PC-9 (cell line): ENCODE measurements at regions not wholly inside any gene's neighbourhood (a gene's known extent, or its start where the extent isn't known, plus 50 kb on each side); places are given as distances from the start of the nearest gene placed in this dataset.

ENCODE experiments used
- EZH2 ChIP-seq: fragments of 200-600 bp; sonication (generic); IDR thresholded peaks from 2 replicates; pipeline ENCODE4 v1.8.0; 2017; ENCODE audit warnings: antibody characterized with exemption, low read depth
- TF ChIP-seq, protein P1 (sequence below): fragments of 200-600 bp; sonication (generic); conservative IDR thresholded peaks from 2 replicates; pipeline ENCODE4 v1.6.1; 2017; ENCODE audit warnings: mixed run types, antibody characterized with exemption, mild to moderate bottlenecking, moderate library complexity

DNA sequence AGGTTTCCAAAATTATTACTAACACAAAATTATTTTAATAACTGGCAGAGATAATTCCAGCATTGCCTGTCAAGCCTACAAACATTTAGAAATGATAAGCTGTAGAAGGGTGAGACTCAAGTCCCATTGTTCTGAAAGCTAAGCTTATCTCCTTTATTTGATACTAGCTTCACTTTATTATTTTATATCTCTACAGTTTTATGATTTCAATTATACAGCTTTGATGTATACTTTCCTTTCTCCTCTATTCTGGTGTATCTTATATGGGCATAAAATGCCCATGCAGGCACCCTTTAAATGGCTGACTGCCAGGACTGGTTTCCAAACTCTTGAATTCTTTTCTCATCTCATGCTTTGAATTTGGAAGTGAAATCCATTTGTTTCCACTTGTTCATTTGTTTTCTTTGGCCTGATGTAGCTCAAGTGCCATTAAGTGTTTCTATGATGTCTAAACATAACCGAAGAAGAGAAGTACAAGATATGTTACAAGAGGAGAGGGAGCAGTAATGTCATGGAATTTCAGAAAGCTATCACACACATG, 372.1 kb upstream of the ARHGEF26 start:
- TF ChIP-seq, protein P1, sequence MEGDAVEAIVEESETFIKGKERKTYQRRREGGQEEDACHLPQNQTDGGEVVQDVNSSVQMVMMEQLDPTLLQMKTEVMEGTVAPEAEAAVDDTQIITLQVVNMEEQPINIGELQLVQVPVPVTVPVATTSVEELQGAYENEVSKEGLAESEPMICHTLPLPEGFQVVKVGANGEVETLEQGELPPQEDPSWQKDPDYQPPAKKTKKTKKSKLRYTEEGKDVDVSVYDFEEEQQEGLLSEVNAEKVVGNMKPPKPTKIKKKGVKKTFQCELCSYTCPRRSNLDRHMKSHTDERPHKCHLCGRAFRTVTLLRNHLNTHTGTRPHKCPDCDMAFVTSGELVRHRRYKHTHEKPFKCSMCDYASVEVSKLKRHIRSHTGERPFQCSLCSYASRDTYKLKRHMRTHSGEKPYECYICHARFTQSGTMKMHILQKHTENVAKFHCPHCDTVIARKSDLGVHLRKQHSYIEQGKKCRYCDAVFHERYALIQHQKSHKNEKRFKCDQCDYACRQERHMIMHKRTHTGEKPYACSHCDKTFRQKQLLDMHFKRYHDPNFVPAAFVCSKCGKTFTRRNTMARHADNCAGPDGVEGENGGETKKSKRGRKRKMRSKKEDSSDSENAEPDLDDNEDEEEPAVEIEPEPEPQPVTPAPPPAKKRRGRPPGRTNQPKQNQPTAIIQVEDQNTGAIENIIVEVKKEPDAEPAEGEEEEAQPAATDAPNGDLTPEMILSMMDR = no peak
- TF ChIP-seq EZH2 = no peak
